Stimulated activated CD8-positive, alpha-beta memory T cell treated with anti-CD3 and anti-CD28 coated beads, Interleukin-15, amount 100 ng/mL, for 24 hours (primary cell): ENCODE measurements at regions not wholly inside any gene's neighbourhood (a gene's known extent, or its start where the extent isn't known, plus 50 kb on each side); places are given as distances from the start of the nearest gene placed in this dataset.

Experiments
- DNase-seq: peaks from one replicate; pipeline ENCODE4 v3.0.0-alpha.2; 2020; ENCODE audit warnings: low read depth

GRCh38 chr20:17109307-17109706 is 117.5 kb upstream of the PCSK2 start:
- DNase-seq: no peak

DNA sequence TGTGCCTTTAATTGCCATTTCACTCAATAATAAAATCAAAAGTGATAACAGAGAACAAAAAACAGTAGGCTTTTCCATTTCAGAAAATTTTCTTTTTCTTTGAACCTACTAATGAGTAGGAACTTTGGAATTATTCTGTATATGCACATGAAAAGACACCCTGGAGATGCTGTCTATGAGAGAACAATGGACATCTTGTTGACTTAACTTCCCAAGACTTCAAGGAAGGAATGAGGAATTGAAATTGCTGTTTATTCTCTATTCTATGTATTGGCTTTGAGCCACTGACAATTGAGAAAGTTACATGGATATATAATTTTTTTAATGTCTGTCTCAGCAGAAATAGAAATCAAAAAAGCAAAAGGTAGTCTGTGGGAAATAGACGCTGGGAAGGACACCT is 98.6 kb upstream of the PCSK2 start:
- no peak for DNase-seq

- DNase-seq: no peak
These were observed 97.8 kb upstream of the PCSK2 start for GRCh38 chr20:17129089-17129488.

GRCh38 chr20:17137692-17138091 is 89.1 kb upstream of the PCSK2 start:
- no peak for DNase-seq

- no peak for DNase-seq
These were observed 88.6 kb upstream of the PCSK2 start for GRCh38 chr20:17138237-17138636.

DNA sequence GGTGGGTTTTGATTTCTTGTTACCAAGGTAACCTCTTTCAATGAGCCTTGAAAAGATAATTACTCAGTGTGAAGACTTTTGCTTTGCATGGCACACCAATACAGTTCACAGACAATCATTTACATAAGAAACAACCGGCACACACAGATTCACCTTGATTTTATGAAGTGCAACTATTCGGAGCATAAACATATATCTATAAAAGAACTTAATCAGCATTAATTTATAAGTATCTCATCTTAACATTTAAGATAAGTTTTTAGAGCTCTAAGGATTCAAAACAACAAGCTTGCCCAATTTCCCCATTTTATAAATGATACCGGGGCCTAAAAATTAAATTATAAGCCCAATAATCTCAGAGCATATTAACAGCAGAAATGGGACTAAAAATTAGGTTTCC is 85.9 kb upstream of the PCSK2 start:
- no peak for DNase-seq

GRCh38 chr20:17141568-17141967 is 85.3 kb upstream of the PCSK2 start:
- no peak for DNase-seq

- DNase-seq: no peak
These were observed 84.2 kb upstream of the PCSK2 start for GRCh38 chr20:17142666-17143065.

DNA sequence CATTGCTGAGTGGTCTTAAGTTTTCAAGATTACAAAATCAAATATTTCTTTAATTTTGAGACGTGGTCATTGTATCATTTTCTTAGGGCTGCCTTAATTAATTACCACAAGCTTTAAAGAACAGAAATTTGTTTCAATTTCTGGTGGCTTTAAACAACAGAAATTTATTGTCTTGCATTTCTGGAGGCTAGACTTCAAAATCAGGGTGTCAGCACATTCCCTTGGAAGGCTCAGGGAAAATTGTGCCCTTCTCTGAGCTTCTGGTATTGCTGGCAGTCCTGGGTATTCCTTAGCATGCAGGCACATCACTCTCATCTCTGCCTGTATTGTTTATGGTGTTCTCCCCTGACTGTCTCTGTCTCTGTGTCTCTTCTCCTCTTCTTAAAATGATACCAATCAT is 76.0 kb upstream of the PCSK2 start:
- DNase-seq: no peak

- no peak for DNase-seq
These were observed 71.4 kb upstream of the PCSK2 start for GRCh38 chr20:17155401-17155800.

GRCh38 chr20:17158701-17159100 is 68.1 kb upstream of the PCSK2 start:
- DNase-seq: no peak

GRCh38 chr20:17161673-17162481 is 65.0 kb upstream of the PCSK2 start:
- DNase-seq: no peak

GRCh38 chr20:17168026-17168612 is 58.7 kb upstream of the PCSK2 start:
- DNase-seq: no peak

GRCh38 chr20:17169585-17170136 is 57.2 kb upstream of the PCSK2 start:
- DNase-seq: no peak

DNA sequence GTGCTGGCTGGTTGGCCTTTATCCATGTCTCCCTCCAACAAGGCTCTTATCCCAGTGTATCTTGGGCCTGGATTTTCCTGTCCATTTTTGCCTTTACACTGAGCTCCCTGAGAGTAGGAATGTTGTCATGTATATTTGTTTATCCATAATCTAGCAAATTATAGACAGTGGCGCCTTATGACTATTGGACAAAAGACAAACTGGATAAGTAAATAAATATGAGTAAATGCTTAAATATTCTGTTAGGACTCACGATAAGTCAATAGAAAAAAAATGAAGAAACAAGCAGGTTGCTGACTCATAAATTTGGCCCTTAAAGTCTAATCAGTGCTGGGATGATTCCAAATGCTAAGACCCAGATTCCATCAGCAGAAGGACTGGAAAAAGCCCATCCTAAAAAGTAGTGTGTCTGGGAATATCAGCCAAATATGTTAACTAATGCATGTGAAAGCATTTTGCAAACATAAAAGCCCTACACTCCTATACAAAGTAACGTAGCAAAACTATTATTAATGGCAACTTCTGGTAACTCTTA is 55.0 kb upstream of the PCSK2 start:
- DNase-seq: no peak

DNA sequence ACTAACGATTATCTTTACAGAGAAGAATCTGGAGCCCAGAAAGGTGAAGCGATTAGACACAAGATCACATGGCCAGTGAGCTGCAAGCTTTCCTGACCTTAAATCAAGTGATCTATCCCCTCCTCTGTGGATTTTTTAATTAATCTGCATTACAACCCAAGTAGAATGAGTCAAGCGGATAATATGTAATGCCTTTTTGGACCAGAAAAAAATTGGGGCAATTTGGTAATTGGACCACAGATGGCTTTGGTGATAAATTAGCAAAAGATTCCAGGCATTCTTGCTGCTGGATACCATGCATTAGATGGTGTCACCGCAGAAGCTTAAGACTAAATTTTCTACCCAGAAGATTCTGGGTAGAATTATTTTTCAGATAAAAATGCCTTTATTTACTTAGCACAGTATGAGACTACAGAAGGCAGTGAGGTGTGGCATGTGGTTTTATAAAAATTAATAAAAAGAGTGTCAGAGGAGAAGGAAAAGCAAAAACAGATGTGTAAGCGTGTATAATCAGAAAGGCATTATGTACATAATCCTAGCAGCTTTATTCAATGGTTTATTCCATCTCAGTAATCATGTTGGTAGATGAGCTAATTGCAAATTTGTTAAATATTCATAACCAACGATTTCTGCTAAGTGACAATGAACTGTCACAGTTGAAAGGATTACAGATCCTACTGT is 53.9 kb upstream of the PCSK2 start:
- DNase-seq: no peak
